ENCODE measurements at regions not wholly inside any gene's neighbourhood (a gene's known extent, or its start where the extent isn't known, plus 50 kb on each side); places are given as distances from the start of the nearest gene placed in this dataset.
"Not testable (repeated sequence)": the region's sequence is repeated elsewhere in the genome, so short reads cannot be mapped to it uniquely, and the experiment has no call there.

DNA sequence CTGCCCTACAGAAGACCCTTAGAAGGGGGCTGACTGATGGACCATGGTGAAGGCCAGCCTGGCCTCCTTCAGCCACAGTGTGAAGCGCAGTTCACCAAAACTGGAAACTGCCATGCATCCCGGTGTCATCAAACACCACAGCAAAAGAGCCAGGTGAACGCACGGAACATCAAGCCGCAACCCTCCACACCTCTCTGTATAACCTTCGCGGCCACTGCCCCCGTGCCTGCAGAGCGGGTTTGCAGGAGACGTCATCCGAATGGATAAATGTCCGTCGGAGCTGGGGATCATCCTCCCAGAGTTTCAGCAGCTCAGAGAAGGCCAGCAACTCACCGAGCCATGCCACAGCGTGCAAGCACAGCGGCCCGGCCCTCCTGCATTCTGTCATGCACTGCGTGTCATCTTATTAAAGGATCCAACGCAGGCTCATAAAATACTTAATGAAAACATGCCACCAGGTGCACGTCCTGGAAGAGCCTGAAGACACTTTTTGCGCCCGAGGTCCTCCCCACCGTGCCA, 309.9 kb downstream of the BRD1 start:
- DNase-seq (ENCODE audit: missing footprints) (no peak), ATAC-seq (no peak)
- intact Hi-C loops (cut with DNase I): no loop called here

DNA sequence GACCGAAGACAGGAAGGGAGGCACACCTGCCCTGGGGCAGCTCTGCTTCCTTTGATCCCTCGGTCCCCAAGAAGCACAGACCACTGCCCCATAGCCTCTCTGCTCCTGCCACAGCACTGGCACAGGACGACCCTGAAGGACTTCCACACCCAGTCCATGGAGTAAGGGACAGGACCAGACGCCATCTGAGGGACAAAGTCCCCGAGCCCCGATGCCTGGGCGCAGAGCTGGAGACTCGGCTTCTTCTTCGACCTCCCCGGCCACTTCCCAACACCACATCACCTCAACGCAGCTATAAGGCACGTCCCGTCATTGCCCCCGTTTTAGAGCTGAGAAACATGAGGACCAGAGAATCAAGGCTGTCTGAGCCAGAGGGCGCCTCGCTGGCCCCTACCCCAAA, 310.5 kb downstream of the BRD1 start:
- intact Hi-C loops (cut with DNase I): no loop called here
- no peak for ATAC-seq
- DNase-seq (ENCODE audit: missing footprints): no peak

DNA sequence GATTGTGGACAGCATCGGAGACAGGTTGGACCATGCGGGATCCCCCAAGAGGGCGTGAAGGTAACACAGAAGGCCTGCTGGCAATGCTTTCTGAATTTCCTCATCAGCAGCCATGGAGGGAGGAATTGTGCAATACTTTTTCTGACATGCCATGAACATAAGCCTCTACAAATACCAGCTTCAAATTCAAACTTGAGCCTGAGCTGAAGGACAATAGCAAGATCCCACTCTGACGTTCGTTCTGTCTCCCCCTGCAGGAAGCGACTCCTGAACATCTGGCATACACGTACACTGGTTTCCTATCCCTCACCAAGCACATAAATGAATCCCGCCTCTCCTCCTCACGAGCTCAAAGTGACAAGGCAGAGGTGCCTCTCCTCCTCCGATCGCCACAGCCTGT, 312.2 kb downstream of the BRD1 start:
- intact Hi-C loops (cut with DNase I): no loop called here
- ATAC-seq (no peak), DNase-seq (ENCODE audit: missing footprints) (no peak)

DNA sequence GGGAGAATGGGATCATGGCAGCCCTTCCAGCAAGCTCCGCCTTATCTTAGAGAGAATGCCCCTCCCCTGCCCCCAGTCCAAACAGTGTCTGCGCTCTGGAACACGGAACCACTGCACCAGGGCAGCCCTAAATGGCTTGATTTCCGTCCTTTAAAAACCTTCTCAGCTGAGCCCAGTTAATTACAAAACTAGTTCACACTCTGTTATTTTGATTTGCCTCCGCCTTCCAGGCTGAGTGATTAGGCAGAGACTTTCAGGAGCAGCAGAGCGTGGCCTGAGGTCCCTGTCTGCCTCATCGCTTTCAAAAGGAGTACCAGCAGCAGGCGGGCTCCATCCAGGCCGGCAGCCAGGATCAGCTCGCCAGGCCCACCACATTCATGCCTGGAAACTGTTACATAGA, 313.0 kb downstream of the BRD1 start:
- ATAC-seq (no peak), DNase-seq (ENCODE audit: missing footprints) (no peak)
- intact Hi-C loops (cut with DNase I): no loop called here

DNA sequence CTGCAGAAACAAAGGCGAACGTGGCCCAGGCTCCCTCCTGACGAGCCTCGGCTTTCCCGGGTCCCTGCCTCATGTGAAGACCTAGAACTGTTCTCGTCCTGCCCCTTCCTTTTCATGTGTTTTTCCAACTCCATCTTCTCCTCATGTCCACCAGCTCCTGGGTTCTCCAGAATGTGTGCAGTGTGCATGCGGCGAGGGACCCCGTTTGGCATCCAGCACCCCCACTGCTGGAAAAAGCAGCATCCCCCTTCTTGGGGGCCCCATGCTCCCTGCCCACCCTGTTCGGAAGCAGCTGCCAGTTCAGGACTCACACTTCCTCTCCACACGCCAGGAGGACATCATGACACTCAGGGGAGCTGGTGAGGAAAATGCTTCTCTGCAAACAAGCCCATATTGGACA, 313.5 kb downstream of the BRD1 start:
- ATAC-seq: no peak
- no peak for DNase-seq (ENCODE audit: missing footprints)
- intact Hi-C loops (cut with DNase I): no loop called here

DNA sequence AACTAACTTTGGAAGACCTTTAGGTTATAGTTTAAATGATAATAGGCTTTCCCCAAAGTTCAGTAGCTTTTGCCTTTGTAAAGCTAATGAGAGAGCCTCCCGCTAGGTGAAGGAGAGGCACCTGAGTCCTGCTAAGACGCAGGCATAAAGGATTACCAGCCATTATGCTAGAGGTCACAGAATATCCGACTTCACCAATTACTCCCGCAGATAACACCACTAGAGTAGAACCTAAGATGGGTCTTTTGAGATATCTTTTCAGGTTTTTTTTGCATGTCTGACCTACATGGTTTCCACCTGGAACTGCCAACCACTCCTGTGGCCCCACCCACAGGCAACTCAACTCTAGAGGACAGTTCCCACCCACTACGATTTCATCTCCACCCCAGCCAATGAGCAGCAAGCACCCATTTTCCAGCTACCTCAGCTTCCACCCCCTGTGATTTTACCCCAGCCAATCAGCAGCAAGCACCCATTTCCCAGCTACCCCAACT, 314.3 kb downstream of the BRD1 start:
- intact Hi-C loops (cut with DNase I): no loop called here
- ATAC-seq (no peak), DNase-seq (ENCODE audit: missing footprints) (no peak)

DNA sequence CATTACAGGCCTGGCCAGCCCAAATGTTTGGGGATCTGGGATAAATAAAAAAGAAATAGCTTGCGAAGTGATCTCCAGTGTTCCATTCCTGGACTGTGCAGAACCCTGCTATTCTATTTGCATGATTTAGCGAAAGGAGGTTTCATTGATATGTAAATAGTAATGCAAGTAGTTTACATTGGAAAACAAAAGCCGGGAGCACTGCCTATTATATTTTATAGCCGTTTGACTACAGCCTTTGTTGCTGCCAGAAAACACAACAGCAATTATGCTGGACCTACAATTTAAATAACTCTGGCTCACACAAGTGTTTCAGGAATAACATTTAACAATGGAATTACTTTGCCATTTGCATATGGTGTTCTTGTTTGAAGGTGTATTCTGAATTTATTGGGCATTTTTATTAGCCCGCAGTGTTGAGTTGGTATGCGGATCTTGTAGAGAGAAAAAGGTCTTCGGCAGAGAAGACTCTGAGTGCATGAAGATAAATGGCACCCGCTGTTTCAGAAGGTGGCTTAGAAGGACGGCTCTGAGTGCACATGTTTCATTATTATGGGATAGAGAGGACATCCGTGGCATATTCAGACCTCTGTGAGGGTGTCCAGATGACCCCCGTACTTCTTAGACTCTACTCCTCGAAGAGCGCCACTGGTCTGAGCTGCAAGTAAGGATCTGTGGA, 315.0 kb downstream of the BRD1 start:
- DNase-seq (ENCODE audit: missing footprints): no peak
- intact Hi-C loops (cut with DNase I): no loop called here
- no peak for ATAC-seq

DNA sequence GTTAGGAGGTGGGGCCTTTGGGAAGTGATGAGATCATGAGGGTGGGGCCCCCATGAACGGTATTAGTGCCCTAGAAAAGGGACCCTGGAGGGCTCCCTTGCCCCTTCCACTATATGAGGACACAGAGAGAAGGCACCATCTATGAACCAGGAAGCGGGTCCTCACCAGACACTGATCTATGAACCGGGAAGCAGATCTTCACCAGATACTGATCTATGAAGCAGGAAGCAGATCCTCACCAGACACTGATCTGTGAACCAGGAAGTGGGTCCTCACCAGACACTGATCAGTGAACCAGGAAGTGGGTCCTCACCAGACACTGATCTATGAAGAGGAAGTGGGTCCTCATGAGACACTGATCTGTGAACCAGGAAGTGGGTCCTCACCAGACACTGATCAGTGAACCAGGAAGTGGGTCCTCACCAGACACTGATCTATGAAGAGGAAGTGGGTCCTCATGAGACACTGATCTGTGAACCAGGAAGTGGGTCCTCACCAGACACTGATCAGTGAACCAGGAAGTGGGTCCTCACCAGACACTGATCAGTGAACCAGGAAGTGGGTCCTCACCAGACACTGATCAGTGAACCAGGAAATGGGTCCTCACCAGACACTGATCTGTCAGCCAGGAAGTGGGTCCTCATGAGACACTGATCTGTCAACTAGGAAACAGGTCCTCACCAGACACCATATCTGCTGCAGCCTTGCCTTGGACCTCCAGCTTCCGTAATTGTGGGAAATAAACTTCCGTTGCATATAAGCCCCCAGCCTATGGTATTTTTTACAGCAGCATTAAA, 316.1 kb downstream of the BRD1 start:
- ATAC-seq; DNase-seq (ENCODE audit: missing footprints); intact Hi-C loops (cut with DNase I): not testable (repeated sequence)

DNA sequence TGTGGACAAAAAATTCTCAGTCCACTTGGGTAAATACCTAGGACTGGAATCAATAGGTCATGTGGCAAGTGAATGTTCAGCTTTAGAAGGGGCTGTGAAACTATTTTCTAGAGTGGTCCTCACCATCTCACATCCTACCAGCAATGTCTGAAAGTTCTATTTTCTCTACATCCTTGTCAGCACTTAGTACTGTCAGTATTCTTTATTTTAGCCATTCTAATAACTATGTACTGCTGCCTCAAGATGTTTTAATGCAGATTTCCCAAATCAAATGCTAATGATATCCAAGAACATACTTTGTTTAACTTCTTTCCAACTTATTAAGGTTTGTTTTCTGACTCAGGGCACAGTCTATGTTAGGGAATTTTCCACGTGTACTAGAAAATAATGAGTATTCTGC, 317.0 kb downstream of the BRD1 start:
- DNase-seq (ENCODE audit: missing footprints): no peak
- intact Hi-C loops (cut with DNase I): no loop called here
- ATAC-seq: no peak

DNA sequence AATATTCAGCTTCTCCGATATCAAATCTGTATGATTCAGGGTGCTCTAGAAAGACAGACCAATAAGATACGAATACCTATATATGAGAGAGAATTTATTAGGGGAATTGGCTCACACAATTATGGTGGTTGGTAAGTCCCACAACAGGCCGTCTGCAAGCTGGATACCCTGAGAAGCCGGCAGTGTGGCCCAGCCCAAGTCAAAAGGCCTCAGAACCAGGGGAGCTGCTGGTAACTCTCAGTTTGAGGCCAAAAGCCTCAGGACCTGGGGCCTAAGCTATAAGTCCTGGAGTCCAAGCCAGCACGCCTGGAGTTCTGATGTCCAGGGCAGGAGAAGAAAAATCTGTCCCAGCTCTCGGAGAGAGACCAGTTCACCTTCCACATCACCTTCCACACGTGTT, 318.7 kb downstream of the BRD1 start:
- DNase-seq (ENCODE audit: missing footprints): no peak
- intact Hi-C loops (cut with DNase I): no loop called here
- ATAC-seq: no peak

DNA sequence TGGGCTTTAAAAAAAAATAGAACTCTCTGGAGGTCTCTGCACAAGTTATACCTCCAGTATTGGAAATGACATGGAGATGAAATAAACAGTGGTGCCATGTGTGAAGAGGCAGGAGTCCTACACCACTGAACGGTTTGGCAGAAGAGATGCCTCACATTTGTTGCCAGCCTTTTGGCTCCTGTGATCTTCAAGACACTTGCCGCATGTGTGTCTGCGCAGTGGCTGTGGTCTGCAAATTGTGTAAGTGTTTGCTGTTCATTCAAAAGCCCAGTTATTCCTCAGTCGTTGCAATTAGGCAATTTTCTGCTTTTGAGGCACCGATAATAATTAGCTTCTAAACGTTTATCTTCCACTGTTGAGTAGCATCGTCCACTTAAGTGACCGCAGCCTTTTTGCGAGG, 319.1 kb downstream of the BRD1 start:
- ATAC-seq: no peak
- intact Hi-C loops (cut with DNase I): no loop called here
- no peak for DNase-seq (ENCODE audit: missing footprints)

DNA sequence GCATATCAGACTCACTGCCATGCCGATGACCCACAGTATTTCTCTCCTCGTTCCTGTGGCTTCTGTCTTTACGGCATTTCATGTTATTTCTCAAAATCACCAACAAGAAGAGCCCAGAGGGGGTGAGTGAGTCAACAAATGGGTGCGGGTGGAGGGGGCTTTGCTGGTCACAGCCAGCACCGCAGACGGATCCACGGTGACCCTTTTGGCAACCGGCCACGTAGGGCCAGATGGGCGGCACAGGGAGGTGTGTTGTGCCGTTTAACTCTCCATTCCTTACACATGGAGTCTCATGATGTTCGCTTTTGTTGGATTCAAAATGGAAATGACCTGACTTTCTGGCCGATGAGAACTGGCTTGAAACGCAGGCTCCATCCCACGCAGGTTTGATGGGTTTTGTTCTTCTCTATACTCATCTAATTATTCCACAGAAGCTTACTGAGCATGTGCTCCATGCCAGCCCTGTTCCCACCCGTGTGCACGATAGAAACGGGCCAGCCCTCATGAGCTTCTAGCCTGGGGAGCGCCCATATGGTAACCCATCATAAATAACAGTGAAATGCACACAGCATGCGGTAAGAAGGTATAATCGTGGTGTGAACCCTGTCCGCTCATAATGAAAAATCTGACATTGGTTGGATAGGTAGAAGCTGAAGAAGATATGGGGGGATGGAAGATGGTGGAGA, 319.9 kb downstream of the BRD1 start:
- ATAC-seq: no peak
- no peak for DNase-seq (ENCODE audit: missing footprints)
- intact Hi-C loops (cut with DNase I): no loop called here

DNA sequence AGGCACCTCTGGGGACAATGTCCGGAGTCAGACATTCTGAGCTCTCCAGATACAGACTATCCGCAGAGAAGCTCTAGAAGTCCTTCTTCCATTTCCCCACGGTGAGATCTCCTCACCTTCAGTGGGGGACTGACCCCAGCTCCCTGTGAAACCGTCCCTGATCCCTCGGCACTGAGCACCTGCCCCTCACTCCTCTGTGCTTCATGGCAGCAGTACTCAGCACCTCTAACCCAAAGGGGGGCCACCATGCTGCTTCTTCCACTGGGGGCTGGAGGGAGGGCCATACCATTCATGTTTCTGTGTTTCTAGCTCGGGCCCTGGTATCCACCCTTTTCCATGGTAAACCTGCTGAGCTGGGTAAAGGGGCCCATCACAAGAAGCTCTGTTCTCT, 321.7 kb downstream of the BRD1 start:
- DNase-seq (ENCODE audit: missing footprints): no peak
- intact Hi-C loops (cut with DNase I): no loop called here
- no peak for ATAC-seq

DNA sequence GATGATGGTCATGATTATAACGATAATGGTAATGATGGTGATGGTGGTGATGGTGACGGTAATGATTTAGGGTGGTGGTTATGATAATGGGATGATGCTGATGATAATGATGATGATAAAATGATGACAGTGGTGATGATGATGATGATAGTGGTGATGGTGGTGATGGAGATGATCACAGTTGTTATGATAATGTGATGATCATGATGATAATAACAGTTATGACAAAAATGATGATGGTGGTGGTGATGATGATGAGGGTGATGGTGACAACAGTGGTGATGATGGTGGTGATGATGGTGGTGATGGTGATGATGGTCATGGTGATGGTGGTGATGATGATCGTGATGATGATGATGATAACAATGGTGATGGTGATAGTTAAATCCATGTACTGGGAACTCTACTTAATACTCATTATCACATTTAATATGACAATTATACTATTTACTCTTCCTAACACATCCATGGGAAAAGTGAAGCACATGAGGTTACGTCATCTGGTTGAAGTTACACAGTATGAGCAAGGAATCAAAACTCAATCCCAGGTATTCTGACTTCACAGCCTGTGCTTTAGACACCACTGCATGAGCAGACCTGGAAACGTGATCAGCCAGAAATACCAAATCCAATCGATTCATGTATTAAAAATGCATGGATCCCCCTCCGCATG, 322.2 kb downstream of the BRD1 start:
- DNase-seq (ENCODE audit: missing footprints) (no peak), ATAC-seq (no peak)
- intact Hi-C loops (cut with DNase I): no loop called here

DNA sequence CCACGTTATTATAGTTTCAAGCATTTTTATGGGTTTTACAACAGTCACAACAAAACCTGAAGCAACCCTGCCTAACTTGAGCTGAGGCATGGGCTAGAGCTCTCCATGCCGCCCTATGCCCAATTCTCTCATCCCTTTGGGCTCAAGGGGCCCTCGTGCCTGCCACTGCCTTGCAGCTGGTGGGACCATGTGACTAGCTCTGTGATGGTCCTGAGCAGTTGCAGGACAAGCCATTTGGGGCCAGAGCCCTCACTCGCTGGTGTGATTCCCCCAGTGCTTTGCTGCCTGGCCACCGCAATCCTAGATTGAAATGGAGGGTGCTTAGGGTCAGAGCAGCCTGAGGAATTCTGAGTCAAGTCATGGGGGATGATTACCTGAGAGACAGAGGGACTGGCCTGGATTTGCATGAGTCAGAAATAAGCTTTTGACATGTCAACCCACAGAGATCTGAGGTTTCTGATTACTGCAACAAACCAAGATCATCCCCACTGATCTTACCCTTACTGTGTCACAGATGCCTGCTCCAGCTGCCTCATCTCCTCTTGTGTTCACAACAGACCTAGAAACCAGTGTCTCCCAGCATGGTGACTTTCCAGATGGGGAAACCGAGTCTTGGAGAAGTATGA, 323.7 kb downstream of the BRD1 start:
- intact Hi-C loops (cut with DNase I): no loop called here
- DNase-seq (ENCODE audit: missing footprints) (no peak), ATAC-seq (no peak)

DNA sequence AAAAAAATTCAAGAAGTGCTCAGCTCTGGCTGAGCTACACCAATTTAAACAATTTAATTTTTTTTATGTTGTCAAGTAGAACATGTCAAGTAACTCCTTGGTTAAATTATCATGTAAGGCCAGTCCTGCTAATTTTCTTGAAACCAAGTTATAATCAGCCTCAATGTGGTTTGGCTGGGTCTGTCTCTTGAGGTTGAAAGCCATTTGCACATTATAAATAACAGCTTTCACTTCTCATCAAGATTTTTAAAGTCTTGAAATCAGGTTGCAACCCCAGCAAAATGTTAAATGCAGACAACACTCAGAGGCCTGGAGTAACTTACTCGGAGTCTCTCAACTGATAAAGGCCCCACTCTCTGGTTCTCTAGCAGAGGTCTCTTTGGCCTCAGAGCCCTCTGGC, 324.4 kb downstream of the BRD1 start:
- intact Hi-C loops (cut with DNase I): no loop called here
- no peak for DNase-seq (ENCODE audit: missing footprints)

DNA sequence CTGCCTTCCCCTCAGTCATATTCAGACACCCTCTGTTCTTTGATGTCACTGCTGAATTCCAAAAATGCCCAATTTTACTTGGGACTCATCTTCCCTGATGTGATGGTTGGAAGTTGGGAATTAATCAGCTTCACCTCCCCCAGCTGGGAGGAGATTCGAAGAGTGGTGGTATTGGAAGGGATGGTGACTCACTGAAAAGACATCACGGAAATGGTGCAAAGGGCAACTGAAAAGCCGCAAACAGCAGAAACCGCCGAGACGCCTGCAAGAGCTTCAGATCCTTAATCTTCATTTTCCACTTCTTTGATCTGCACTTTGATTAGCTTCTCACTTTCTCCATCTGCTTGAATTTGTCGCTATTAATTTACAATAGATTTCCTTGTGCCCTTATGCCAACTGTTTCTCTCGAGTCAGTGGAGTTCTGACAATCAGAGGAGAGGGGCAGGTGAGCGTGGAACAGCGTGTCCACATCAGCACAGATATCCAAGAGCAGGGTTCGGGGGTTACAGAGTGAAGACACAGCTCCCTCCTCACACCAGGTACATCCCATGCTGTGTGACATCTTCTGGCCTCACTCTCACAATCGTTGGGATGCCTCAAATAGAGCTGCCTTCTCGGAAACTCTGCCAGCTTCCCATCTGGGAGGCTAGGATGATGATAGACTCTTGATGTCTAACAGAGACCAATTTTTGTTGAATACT, 325.4 kb downstream of the BRD1 start:
- ATAC-seq: no peak
- DNase-seq (ENCODE audit: missing footprints): no peak
- intact Hi-C loops (cut with DNase I): no loop called here

More for the DNA sequence above, 324.4 kb downstream of the BRD1 start:
- no peak for ATAC-seq

DNA sequence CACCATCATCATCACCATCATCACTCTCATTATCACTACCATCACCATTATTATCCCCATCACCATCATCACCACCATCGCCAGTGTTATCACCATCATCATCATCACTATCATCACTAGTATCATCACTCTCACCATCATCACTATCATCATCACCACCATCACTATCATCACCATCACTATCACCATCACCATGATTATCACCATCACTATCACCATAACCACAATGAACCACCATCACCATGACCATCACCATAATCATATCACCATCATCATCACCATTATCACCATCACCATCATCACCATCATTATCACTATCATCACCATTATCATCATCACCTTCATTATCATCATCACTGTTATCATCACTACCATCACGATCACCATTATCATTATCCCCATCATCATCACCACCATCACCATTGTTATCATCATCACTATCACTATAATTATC, 326.7 kb downstream of the BRD1 start:
- intact Hi-C loops (cut with DNase I): no loop called here
- DNase-seq (ENCODE audit: missing footprints) (no peak), ATAC-seq (no peak)

All from Right ventricle myocardium inferior (tissue), 1 donor.